Fibroblast of skin of left quadriceps (primary cell): ENCODE measurements at regions not wholly inside any gene's neighbourhood (a gene's known extent, or its start where the extent isn't known, plus 50 kb on each side); places are given as distances from the start of the nearest gene placed in this dataset.
A peak's percentile ranks its signal among the peaks of the same experiment; 100 is the strongest.
"Not testable (repeated sequence)": the region's sequence is repeated elsewhere in the genome, so short reads cannot be mapped to it uniquely, and the experiment has no call there.

ENCODE experiments used
- DNase-seq, 2 experiments: peaks; one replicate each; pipeline ENCODE4 v3.0.0-alpha.2; 2013; ENCODE audit warnings: low read depth in 2 of 2

- DNase-seq = no peak
Observed at GRCh38 chr9:108073823-108074222, 584.3 kb upstream of the KLF4 start.

DNA sequence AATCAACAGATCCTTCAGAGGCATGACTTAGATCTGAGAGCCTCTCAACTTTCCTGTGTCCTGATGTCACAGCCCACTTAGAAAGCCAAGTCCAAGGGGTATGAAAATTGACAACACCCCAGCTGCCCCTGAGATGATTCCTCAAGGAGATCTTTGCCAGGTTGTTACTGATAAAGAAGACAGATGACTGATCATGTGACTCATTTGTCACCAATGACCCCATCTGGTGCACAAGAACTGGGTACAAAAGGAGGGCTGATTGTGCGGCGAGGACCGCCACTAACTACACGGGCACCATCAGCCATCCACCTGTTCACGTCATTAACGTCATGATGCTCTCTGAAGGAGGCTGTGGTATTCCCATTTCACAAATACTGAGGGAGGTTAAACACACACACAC, 583.2 kb upstream of the KLF4 start:
- no peak for DNase-seq

GRCh38 chr9:108070861-108071260, 581.3 kb upstream of the KLF4 start:
- DNase-seq = no peak

GRCh38 chr9:108069991-108070390, 580.4 kb upstream of the KLF4 start:
- DNase-seq = no peak

DNA sequence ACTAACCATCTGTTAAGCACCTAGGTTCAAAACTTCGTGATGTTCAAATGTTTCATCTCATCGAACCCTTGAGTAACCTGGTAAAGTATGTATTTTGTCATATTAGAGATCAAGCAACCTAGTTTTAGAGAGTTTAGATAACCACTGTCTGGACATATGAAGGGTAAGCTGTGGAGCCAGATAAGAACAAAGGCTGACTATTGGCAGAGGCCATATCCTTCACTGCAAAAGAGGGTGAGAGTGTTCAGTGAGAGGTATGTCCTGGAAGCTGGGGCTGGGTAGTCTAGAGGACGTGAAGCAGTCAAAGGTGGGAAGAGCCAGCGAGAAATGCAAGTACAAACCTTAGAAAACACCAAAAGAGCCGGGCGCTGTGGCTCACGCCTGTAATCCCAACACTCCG, 573.1 kb upstream of the KLF4 start:
- DNase-seq = no peak

DNA sequence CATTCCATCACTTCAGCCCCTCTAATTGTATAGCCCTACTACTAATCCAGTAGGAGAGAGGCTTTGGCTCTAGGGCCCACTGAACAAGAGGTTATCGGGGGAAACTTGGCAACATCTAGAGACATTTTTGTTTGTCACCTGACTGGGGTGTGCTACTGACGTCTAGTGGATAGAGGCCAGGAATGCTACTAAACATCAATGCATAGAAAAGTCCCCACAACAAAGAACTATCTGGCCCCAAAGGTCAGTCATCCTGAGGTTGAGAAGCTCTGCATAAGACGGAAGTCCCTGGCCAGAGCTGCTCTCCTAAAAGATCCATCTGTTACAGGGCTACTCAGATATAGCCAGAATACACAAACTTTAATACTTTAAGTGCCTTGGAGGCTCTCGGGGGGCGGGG, 570.6 kb upstream of the KLF4 start:
- no peak for DNase-seq

- DNase-seq = no peak
Observed at GRCh38 chr9:108058135-108058814, 568.7 kb upstream of the KLF4 start.

- peak; percentile 90 for DNase-seq
Observed at GRCh38 chr9:108057421-108058134, 568.0 kb upstream of the KLF4 start.

DNA sequence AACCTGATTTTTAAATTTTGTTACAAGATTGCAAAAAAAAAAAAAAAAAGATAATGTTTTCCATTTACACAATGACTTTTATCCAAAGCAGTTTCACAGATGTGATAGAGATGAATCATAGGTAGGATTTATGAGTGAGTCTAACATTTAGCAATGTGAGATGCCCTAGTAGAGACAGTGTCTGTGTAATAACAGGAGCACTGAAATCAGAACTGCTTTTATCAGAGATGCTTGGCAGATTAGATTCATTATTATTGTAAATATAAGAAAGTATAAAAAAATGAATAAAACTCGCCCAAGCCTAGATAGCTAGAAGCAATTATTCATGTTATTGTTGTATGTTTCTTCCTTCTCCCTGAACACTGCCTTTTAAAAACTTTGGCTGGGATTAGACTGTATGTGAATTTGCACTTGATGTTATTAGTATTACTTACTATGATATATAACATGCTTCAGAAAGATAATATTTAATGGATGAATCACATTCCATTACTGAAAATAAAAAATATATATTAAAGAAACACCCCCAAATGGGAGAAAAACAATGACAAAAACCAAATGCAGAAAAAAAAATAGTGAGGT, 567.3 kb upstream of the KLF4 start:
- DNase-seq = peak; percentile 75 to 77

GRCh38 chr9:108056084-108056804, 566.7 kb upstream of the KLF4 start:
- no peak for DNase-seq

DNA sequence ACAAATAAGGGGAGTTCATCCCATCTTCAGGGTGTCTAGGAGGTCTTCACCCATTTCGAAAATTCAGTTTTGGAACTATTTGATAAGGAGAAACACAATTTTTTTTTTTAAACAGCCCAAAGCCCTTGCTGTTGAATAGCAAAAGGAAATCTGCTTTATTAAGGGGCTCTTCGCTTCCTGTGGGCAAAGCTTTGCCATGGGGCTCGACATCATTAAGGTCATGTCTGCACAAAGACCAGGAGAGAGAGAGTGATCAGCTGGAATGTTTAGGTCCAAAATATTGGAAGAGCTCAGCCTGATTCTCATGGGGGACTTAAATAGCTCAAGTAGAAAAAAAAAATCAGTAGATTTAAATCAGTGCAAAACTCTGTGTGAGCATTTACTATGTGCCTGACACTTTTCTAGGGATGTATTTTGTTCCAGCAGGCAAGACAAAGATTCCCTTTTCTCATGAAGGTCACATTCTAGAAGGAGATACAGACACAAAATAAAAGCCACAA, 564.6 kb upstream of the KLF4 start:
- DNase-seq = no peak

GRCh38 chr9:108053555-108054061, 564.0 kb upstream of the KLF4 start:
- DNase-seq = peak; percentile 83 to 84

DNA sequence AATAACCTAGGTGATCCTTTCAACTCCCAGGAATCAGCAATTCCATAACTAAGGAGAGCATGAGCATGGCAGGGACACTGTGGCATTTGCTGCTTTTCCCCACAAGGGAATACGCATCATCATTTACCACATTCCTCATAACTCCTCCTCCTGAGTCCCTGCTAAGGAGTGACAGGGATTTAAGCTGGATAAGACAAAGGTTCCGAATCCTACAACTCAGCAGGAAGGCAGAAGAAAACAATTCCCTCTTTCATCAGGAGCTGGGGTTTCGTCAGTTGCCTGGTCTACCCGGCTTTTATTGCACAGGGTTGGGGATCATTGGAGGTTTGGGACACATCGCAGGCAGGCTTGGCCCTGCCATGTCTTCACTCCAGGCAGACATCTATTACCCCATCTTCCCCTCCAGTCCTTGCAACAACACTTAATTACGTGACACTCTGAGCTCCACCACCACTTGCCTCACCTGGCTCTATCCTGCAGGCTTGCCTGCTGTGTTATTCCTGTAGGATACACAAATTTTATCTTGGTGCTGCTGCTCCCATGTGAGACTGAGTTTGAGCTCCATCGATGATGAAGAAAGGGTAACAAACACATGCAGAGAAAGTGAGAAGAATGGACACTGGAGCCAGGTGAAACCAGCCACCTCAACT, 563.0 kb upstream of the KLF4 start:
- no peak for DNase-seq

DNA sequence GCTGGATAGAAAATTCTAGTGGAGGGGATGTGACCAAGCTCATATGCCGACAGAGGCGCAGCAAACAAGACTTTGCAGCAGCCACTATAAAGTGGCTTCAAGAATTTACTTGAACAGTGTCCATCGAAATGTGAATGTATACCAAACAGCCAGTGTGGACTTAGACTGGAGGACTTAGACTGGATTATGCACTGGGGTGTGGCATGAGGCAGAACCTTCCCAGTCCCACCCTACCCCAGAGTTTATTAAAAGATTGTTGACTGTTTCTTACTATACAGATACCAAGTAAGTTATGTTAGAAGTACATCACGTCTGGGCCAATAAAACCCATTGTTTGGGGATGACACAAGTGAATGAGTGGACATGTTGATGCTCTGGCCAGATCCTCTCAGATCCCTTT, 561.3 kb upstream of the KLF4 start:
- no peak for DNase-seq

DNA sequence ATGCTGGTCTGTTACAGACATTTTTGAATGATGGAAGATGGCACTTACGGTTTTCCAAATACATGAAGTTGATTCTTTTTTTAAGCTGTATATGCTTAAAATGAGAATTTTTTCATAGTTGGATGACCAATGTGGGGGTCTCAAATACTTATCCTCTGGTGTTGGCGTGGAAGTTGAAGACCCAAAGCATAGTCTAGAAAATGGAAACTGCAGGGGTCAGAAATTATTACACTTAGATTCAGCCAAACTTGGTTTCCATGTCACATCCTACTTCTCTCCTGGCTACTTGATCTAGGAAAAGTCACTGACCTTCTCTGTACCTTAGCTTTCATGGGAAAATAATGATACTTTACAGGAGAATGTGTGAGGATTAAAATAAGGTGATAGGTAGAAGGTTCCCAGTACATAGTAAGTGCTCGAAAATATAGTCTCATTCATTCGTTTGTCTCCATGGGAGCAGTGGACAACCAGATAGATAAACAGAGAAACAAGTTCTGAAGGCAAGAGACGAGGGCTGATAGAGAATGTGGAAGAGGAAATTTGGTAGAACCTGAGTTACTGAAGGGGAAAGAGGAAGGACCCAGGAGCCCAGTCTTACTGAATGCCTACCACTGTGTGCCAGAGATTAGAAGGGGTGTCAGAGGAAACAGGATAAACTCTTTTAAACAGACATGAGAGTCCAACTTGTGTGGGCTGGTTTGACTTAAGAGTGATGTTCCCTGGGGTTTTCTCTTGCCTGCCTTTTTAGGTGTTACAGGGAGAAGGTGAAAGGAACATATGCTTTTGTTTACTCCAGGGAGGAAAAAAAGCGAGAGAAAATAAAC, 560.3 kb upstream of the KLF4 start:
- no peak for DNase-seq

DNA sequence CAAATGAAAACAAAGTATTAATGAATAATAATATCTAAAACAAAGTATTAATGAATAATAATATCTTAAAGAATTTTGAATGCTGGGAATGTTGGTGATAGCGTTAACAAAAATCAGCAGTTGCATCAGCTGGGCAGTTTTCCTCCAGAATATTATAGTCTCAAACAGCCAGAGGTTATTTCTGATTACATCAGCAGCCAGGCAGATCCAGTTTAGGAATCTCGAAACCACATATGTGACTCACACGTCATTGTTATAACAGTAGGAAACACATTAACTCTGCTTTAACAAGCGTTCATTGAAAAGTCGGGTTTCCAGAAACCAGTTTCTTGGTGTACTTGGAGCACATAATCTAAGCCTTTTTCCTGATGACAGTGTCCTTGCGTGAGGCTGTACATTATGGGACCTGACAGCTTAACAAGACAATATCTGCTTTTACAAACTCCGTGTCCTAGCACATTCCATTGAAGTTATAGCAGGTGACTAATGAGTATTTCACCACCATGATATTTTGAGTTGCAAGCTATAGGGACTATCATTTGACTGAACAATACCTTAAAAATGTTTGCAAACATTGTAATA, 559.5 kb upstream of the KLF4 start:
- DNase-seq = peak; percentile 92 to 93

- no peak for DNase-seq
Observed at GRCh38 chr9:108048406-108049025, 558.9 kb upstream of the KLF4 start.

DNA sequence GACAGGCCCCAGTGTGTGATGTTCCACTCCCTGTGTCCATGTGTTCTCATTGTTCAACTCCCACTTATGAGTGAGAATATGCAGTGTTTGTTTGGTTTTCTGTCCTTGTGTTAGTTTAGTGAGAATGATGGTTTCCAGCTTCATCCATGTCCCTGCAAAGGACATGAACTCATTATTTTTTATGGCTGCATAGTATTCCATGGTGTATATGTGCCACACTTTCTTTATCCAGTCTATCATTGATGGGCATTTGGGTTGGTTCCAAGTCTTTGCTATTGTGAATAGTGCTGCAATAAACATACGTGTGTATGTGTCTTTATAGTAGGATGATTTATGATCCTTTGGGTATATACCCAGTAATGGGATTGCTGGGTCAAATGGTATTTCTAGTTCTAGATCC, 558.2 kb upstream of the KLF4 start:
- not testable (repeated sequence) for DNase-seq

DNA sequence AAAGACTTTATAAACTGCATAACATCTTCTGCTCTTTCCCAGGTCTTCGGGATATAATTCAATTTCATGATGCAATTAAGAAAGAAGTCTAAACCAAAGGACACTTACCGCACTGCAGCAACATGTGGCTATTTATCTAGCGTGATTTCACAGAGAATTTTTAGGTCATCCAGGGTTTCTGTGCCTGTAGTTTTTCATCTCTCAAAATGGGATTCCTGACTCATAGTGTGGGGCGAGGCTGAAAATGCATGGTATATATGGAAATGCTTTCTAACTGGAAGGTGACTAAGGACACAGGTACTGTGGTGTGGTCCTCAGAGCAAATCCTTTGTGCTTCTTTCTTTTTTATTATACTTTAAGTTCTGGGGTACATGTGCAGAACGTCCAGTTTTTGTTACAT, 557.7 kb upstream of the KLF4 start:
- no peak for DNase-seq

DNA sequence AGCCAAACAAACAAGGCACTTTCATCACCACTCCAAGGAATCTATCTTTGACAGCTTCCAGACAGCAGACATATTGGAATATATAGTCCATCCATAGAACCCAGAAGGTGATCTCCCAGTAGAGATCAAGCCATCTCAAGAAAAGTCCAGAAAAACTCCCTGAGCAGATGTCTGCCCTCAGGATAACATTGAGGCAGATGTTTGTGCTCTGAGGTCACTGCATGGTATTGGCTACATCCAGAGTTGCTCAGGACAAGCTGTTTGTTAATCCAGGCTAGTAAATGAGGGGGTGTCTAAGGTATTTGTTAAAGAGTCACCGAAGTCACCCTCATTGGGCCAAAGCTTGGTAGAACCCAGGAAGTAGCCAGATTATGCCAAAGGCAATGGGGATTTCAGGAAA, 556.3 kb upstream of the KLF4 start:
- DNase-seq = no peak
